ENCODE measurements at regions not wholly inside any gene's neighbourhood (a gene's known extent, or its start where the extent isn't known, plus 50 kb on each side); places are given as distances from the start of the nearest gene placed in this dataset.

DNA sequence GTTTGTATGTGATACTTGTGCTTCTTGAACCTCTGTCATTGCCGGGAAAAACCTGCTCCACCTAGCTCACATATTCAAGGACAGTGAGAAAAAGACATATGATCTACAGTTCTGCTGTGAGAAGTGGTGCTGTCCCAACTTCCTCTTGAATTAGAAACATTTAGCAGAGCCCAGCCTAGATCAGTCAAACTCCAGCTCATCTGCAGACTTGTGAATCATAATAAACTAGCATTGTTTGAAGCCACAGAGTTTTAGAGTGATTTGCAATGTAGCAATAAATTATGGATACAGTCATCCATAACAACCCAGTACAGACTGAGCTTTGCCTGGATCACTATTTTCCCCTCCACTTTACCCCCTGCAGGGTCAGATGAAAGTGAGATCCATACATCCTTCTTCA, 497.8 kb downstream of the PLA2G4A start:
- DNase-seq: no peak

DNA sequence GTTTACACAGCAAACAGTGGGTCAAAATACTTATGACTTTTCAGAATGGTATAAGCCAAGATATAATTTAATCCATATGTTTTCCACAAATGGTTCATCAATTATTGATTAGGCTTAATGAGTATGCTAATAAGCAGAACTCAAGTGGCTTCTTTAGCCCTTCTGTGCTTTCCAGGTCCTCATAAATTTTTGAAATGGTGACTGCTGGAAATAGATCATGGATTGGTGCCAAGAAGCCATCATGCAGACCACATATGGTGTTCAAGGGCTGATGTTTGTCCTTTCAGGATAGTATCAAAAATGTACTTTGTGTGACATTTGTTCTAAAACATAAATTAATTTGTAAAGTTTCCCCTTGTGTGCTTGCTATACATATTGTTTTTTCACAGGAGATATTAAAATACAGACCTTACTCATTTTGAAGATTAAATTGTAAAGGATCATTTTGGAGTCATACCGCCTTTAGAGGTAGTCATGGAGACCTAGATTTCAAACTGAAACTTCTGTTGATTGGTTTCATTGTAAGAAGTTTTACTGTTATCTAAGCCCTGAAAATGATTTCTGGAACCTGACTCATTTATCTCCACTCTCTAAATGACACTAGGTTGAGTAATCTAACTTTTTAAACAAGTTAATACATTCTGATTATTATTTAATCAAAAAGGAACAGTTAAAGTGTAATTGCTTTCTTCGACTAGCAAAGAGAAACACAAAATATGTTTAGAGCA, 507.9 kb downstream of the PLA2G4A start:
- no peak for DNase-seq

GRCh38 chr1:187338762-187339412, 510.1 kb downstream of the PLA2G4A start:
- no peak for DNase-seq

- no peak for DNase-seq
Observed at GRCh38 chr1:187342495-187342894, 513.7 kb downstream of the PLA2G4A start.

DNA sequence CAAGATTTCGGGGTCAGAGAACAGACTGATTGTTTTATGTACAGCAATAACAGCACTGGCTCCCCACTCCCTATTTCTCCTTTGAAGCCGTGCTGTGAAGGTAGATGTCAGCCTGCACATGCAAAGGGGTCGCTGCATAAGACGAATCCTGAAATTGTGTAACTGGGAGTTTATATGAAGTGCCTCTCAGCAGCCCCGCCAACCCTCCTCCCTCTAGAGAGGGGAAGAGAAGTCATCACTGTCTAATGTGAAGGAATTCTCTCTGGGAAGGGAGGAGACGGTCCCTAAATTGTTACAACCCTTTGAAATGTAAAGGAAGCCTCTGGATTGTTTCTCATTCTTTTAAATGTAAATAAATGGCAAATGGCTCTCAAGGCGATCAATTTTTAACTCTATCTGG, 545.3 kb downstream of the PLA2G4A start:
- DNase-seq: no peak

DNA sequence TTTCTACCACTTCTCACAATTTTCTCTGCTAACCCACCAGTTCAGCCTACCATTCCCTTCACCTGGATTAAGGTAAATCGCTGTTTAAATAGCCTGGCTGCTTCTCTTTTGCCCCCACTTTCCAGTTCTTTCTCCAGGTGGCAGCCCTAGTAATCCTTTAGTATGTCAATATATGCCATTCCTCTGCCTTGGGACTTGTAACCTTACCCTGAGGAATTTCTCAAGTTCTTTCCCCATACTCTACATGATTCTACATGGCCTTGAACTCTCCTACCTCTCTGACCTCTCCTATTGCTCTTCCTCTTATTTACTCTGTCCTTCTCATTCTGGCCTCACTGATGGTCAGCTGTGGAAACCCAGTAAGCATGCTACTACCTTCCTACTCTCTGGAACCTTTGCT, 546.0 kb downstream of the PLA2G4A start:
- DNase-seq: no peak

- DNase-seq: no peak
Observed at GRCh38 chr1:187383366-187383765, 554.6 kb downstream of the PLA2G4A start.

- DNase-seq: no peak
Observed at GRCh38 chr1:187384504-187384903, 555.8 kb downstream of the PLA2G4A start.

DNA sequence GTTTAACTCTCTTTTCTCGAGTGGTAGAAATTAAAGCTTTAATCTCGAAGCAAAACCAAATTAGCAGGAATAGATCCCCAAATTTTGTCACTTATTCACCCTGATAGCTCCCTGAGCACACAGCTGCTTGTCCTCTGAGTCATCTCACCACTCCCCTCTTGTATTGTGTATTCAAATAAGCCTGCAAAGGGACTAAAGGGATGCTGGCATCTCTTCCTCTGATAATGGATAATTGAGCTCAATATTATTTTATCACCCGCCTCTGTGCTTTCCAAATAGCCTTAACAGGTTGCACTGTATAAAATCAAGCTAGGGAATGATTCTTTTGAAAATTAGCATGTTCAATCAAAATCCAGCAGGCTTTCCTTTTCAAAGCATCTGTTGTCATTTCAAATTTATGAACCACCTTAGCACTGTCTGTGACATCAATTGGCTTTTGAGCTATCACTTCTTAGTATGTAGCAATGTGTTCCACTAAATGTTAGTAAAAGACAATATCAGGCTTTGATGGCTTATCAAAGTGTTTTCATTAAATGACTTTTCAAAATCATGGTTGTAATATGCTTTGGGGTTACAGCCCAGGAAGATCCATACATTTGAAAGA, 561.6 kb downstream of the PLA2G4A start:
- no peak for DNase-seq

GRCh38 chr1:187396226-187396625, 567.5 kb downstream of the PLA2G4A start:
- no peak for DNase-seq

DNA sequence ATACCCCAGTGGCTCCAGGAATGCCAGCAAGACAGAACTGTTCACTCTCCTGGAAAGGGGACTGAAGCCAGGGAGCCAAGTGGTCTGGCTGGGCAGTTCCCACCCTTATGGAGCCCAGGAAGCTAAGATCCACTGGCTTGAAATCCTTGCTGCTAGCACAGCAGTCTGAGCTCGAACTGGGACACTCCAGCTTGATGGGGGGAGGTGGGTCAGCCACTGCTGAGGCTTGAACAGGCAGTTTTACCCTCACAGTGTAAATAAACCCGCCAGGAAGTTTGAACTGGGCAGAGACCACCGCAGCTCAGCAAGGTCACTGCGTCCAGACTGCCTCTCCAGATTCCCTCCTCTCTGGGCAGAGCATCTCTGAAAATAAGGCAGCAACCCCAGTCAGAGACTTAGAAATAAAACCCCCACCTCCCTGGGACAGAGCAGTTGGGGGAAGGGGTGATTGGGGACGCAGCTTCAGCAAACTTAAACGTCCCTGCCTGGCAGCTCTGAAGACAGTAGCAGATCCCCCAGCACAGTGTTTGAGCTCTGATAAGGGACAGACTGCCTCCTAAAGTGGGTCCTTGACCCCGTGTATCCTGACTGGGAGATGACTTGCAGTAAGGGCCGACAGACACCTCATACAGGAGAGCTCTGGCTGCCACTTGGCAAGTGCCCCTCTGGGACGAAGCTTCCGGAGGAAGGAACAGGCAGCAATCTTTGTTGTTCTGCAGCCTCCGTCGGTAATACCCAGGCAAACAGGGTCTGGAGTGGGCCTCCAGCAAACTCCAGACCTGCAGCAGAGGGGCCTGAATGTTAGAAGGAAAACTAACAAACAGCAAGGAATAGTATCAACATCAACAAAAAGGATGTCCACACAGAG, 568.4 kb downstream of the PLA2G4A start:
- no peak for DNase-seq

DNA sequence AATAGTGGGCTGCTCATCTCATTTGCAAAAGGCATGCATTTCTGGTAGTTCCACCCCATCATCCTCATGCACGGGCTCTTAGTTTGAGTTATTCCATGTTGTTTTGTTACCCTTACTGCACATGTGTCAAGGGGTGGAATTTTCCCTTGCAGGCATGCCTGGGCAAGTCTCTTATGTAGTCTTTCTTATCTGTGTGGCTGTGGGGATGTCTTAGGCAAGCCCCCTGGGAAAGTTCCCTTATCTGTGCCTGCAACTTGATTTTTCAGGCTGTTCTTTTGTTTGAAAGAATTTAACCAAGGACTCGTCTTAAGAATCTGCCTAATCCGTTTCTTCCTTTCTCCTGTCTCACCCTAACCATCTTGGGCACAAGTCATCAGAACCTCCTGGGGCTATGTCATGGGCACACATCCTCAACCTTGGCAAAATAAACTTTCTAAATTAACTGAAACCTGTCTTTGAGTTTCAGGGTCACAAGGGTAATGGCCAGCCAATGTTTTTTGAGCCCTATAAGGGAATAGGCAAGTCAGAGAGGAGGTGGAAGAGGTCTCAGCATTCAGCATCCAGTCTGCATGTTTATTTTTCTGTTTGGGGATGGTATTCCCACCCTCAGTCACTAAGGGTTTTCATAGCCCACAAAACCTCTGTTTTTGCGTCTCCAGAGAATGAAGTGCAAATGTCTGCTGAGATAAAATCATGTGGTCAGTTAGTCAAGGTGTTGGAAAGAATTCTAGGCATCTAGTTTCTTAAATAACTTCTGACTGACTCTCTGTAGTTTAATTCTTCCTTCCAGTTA, 579.7 kb downstream of the PLA2G4A start:
- DNase-seq: no peak

- no peak for DNase-seq
Observed at GRCh38 chr1:187409341-187409740, 580.6 kb downstream of the PLA2G4A start.

GRCh38 chr1:187411118-187411517, 582.4 kb downstream of the PLA2G4A start:
- DNase-seq: no peak

- no peak for DNase-seq
Observed at GRCh38 chr1:187413405-187414169, 584.8 kb downstream of the PLA2G4A start.

DNA sequence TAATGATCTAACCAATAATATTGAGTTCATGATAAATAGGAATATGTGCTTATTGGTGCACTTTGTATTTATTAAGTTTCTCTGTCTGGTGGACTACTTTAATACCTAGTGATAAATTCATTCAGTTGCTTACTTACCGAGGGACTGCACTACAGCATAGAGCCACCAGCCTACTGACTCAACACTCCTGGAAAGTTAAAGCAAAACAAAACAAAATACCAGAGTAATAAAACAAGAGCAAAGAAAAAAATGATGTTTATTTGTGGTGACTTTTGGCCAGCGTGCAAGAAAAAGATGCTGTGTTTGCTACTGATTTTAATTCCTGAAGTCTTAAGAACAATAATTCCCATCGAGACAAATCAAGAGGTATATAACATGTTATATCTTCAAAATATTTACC, 586.3 kb downstream of the PLA2G4A start:
- no peak for DNase-seq

GRCh38 chr1:187417520-187417919, 588.8 kb downstream of the PLA2G4A start:
- DNase-seq: no peak

- no peak for DNase-seq
Observed at GRCh38 chr1:187433598-187433997, 604.8 kb downstream of the PLA2G4A start.

DNA sequence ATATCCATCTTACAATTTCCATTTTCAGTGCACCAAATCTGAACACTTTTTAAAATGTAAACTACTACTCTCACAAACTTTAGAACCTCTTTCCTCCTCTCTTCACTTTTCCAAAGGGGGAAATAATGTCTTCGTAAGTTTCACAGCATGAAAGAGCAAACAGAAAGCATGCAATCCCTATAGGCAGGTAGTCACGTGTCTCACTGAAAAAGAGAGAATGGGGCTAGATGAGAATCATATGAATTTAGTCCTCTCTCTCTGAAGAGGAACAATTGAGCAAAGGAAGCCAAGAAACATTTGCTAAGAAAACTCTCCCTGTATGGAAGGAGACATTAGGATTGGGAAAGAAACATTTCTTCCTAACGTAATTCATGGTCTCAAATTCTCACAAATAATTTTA, 613.9 kb downstream of the PLA2G4A start:
- DNase-seq: no peak

DNA sequence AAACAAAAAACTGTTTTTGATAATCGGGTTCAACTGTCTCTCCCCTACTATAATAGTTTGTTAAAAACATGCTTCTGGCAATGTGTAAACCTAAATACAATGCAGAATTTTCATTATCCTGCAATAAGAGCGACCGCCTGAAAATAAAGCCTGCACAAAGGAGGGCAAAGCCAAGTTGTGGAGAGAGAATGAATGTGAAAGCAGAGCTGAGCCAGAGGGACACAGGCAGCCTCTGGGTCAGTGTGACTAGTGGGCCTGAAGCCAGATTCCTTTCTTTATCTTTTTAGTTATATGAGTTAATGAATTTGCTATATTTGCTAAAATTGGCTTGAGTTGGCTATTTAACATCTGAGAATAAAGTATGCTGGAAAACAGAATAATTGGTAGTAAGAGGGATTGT, 615.2 kb downstream of the PLA2G4A start:
- no peak for DNase-seq

DNA sequence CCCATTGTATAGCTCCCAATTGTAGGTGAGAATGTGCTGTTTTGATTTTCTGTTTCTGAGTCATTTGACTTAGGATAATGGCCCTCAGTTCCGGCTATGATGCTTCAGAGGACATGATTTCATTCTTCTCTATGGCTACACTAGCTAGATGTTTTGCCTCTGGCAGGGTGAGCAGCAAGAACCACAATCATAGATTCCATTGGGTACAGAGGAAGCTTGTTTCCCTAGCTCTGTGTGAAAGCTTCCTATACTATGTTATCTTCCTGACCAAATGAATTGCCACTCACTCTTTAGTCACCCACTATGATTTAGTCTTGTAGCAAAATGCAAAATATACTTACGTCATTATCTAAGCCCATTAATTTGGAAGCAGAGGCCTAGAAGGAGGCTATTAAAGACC, 616.3 kb downstream of the PLA2G4A start:
- DNase-seq: no peak

- DNase-seq: no peak
Observed at GRCh38 chr1:187451238-187451637, 622.5 kb downstream of the PLA2G4A start.
